ENCODE measurements at regions not wholly inside any gene's neighbourhood (a gene's known extent, or its start where the extent isn't known, plus 50 kb on each side); places are given as distances from the start of the nearest gene placed in this dataset.

- TF ChIP-seq CTCF (IDR thresholded peaks at IDR 0.05) (no peak), POLR2A (IDR thresholded peaks at IDR 0.05) (no peak)
Measured at GRCh38 chr3:44106756-44107155, 134.9 kb upstream of the TOPAZ1 start.

All from stomach (tissue), 4 donors.